NCI-H510A (cell line): ENCODE measurements at regions not wholly inside any gene's neighbourhood (a gene's known extent, or its start where the extent isn't known, plus 50 kb on each side); places are given as distances from the start of the nearest gene placed in this dataset.
A peak's percentile ranks its signal among the peaks of the same experiment; 100 is the strongest.
"Not testable (repeated sequence)": the region's sequence is repeated elsewhere in the genome, so short reads cannot be mapped to it uniquely, and the experiment has no call there.

Experiments
- DNase-seq: peaks from one replicate; lab custom pipeline; 2025; lab: John Stamatoyannopoulos, UW

- DNase-seq: not testable (repeated sequence)
Observed at GRCh38 chr9:78172610-78173009, 63.3 kb upstream of the CEP78 start.

- no peak for DNase-seq
Observed at GRCh38 chr9:78171651-78172050, 64.2 kb upstream of the CEP78 start.

DNA sequence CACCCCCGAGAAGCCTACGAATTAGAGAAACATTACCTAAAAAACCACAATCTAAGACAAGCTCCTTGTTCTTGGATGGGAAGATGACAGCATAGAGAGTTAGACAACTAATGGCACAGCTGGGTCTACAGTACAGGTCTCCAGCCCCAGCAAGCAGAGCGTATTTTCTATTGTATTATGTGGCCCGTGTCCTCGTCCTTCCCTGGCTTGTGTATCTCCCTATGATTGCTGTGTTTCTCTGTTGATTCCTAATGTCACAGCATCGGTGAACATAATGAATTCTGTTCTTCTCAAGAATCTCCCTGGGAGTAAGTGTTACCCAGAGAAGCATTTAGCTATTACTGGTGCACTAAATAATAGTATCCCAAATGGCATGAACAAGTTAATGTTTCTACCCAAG lies 66.8 kb upstream of the CEP78 start:
- DNase-seq: no peak

GRCh38 chr9:78167356-78167755 lies 68.5 kb upstream of the CEP78 start:
- peak; percentile 70 for DNase-seq

DNA sequence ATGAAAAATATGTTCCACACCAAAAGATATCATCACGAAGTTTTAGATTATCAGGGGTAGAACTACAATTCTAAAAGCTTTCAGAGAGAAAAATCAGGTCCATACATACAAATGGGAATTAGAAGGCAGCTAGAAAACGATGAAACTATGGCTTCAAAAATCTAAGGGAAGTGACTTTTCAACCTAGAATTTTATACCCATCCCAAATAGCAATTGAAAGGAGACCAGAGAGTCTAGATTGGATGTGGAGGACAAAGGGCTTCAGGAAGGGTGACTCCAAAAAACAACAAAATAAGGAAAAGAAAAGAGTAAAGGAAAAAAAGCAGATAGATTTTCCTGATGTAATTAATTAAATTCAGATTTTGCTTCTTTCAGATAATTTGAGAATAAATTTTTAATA lies 72.0 kb upstream of the CEP78 start:
- DNase-seq: no peak

DNA sequence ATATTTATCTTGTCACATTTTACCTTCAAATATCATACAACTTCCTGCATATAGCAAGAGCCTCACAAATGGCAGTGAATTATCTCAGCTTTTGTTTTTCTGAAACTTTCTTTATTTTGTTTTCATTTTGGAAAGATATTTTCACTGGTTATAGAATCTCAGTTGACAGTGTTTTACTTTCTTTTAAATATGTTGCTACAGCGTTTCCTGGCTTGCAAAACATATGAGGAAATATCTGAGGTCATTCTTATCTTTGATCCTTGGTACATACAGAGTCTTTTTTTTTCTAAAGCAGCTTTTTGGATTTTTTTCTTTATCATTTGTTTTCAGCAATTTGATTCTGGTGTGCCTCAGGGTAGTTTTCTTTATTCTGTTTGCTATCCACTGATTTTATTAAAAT lies 77.6 kb upstream of the CEP78 start:
- no peak for DNase-seq

DNA sequence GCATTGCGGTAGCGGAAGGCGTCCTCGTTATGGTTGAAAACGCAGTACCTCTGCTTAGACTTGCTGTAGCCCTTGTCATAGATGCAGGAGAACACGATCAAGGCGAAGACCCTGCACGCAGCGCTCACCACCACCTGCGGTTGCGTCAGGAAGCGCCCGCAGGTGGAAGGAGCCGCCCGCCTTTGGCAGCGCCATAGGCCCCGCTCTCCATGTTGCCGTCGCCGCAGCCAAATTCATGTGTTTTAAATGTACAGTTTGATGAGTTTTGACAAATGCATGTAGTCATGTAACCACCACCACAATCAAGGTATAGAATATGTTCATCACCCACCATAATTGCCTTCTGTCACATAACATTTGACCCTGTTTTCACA lies 84.9 kb upstream of the CEP78 start:
- no peak for DNase-seq

GRCh38 chr9:78150312-78150982 lies 85.4 kb upstream of the CEP78 start:
- no peak for DNase-seq

DNA sequence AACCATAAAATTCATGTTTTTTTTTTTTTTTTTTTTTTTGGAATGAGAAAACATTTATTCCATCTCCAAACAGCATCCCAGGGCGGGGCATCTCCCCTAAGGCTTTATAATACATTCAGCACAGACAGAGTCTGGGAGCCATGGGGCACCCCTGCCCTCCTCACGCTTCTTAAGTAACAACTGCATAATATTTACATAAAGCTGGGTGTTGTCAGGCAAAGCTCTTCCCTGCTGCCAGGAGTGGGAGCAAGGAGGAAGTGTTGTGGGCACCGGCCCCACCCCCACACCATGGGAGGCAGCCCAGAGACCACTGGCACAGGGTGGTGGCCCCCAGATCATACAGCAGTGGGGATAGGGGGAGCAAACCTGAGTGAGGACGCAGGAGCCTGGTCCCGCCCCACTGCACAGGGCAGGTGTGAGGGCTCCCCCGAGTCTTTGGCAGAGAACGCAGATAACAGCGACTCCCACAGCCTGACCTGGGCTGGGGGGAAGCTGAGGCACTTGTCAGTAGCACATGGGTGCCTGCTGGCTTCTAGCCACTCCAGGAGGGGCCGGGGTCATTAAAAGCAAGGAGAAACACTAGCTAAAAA lies 86.1 kb upstream of the CEP78 start:
- DNase-seq: no peak

GRCh38 chr9:78146241-78146640 lies 89.6 kb upstream of the CEP78 start:
- no peak for DNase-seq

- DNase-seq: no peak
Observed at GRCh38 chr9:78144663-78145377, 91.1 kb upstream of the CEP78 start.

DNA sequence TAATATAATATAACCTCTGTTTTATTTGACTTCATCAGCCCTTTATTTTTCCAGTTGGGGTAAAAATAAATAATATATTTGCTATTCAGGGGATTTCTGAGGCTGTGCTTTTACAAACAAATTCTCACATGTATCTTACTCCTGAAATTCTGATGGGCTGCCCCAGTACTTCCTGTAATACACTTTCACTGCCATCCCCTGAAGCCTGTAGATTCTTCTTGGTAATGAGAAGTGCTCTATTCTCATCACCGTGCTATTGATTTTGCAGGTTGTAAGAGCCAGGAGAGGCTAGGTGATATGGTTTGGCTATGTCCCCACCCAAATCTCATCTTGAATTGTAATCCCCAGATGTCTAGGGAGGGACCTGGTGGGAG lies 91.9 kb upstream of the CEP78 start:
- DNase-seq: no peak

GRCh38 chr9:78143281-78144007 lies 92.4 kb upstream of the CEP78 start:
- DNase-seq: no peak

GRCh38 chr9:78142264-78142663 lies 93.6 kb upstream of the CEP78 start:
- not testable (repeated sequence) for DNase-seq

DNA sequence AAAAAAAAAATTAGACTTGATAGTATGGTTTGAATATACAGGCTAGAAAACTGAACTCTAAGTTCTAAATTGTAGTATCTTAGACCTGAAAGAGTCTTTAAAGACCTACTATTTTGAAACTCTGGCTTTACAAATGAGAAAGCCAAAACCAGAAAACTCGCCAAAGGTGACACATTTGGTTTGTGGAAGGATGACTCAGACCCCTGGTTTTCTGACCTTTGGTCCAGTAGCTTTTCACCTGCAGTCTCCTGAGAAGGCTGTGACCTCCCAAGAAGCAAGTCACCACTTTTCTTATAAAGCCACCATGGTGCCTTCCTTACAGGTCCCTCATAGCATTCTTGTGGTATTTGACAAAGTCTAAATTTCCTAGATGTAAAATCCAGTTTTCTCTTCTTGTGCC lies 102.1 kb upstream of the CEP78 start:
- no peak for DNase-seq

- no peak for DNase-seq
Observed at GRCh38 chr9:78132701-78133058, 101.1 kb upstream of the GNAQ start.

GRCh38 chr9:78131969-78132700 lies 100.5 kb upstream of the GNAQ start:
- no peak for DNase-seq

- no peak for DNase-seq
Observed at GRCh38 chr9:78130853-78131252, 99.2 kb upstream of the GNAQ start.

DNA sequence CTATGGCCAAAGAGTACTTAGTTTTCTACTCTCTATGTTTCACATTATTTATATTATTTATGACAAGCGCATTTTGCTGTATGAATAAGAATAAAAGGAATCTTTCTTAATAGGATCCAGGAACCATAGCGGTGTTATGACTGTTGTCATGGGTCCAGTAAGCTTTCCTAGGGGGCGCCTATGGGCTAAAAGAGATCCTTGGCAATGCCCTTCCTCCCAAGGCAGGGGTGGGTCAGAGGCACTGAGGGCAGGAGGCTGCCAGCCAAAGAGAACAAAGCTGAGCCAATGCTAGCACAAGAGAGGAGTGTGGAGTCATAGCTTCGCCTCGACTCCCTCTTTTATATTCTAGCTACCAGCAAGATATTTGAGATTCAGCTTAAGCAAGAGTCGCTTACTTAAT lies 98.4 kb upstream of the GNAQ start:
- no peak for DNase-seq

GRCh38 chr9:78127279-78128225 lies 95.9 kb upstream of the GNAQ start:
- no peak for DNase-seq

DNA sequence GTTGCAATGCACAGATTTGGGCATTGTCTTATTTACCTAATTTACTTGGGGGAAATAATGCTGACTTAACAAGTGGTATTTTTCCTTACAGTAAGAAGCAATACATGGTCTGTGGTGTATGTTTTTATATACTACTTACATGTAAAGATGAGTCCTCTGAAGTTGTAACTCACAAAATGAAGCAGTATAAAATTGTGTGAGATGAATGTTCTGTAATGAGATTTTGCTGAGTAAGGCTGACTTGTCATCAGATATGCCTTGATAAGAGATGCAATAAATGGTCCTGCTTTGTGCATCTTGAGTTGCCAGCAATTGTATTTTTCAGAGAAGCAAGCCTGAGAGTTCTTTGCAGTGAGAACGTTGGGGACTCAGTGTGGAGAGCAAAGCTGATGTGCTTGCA lies 92.2 kb upstream of the GNAQ start:
- no peak for DNase-seq
